GM18520 (cell line): ENCODE measurements at regions not wholly inside any gene's neighbourhood (a gene's known extent, or its start where the extent isn't known, plus 50 kb on each side); places are given as distances from the start of the nearest gene placed in this dataset.

Experiments used
- ATAC-seq: cut with Tn5 transposase; IDR thresholded peaks from one replicate; pipeline ENCODE4 v1.9.1; 2021; ENCODE audit not compliant: unreplicated experiment

- ATAC-seq, result no peak
Observed at GRCh38 chr13:21316376-21316775, 139.9 kb downstream of the MRPL57 start.

- no peak for ATAC-seq
Observed at GRCh38 chr13:21318891-21319532, 140.1 kb downstream of the ZDHHC20 start.

- ATAC-seq, result no peak
Observed at GRCh38 chr13:21319869-21320641, 139.0 kb downstream of the ZDHHC20 start.

GRCh38 chr13:21320642-21321034 lies 138.5 kb downstream of the ZDHHC20 start:
- ATAC-seq, result no peak

GRCh38 chr13:21321269-21321668 lies 137.8 kb downstream of the ZDHHC20 start:
- ATAC-seq, result no peak

- no peak for ATAC-seq
Observed at GRCh38 chr13:21322327-21322965, 136.7 kb downstream of the ZDHHC20 start.
